Progenitor cell of endocrine pancreas (in vitro differentiated cells): ENCODE measurements at regions not wholly inside any gene's neighbourhood (a gene's known extent, or its start where the extent isn't known, plus 50 kb on each side); places are given as distances from the start of the nearest gene placed in this dataset.
"Not testable (repeated sequence)": the region's sequence is repeated elsewhere in the genome, so short reads cannot be mapped to it uniquely, and the experiment has no call there.

ENCODE experiments used
- DNase-seq: peaks from one replicate; pipeline ENCODE4 v3.0.0; 2021; ENCODE audit warnings: low spot score; ENCODE audit not compliant: unreplicated experiment
- H3K27ac Mint-ChIP-seq: 2 replicates; pipeline ENCODE4 v1.8.0; 2021; ENCODE audit warnings: mild to moderate bottlenecking, moderate library complexity, mixed read lengths
- H3K27me3 Mint-ChIP-seq: 2 replicates; pipeline ENCODE4 v1.8.0; 2021; ENCODE audit warnings: mixed read lengths
- H3K36me3 Mint-ChIP-seq: 2 replicates; pipeline ENCODE4 v1.8.0; 2022; ENCODE audit warnings: mixed read lengths; ENCODE audit not compliant: insufficient read depth
- H3K4me1 Mint-ChIP-seq: 2 replicates; pipeline ENCODE4 v1.8.0; 2021; ENCODE audit warnings: low read depth, mixed read lengths
- H3K4me3 Mint-ChIP-seq: 2 replicates; pipeline ENCODE4 v1.8.0; 2021; ENCODE audit warnings: low read depth, mild to moderate bottlenecking, moderate library complexity, mixed read lengths
- H3K9me3 Mint-ChIP-seq: 2 replicates; pipeline ENCODE4 v1.8.0; 2021; ENCODE audit warnings: low read depth, mixed read lengths
- CTCF ChIP-seq: fragments of 200-600 bp; sonication (generic); IDR thresholded peaks from one replicate; pipeline ENCODE4 v1.5.0; 2021; ENCODE audit warnings: antibody characterized with exemption, mild to moderate bottlenecking; ENCODE audit not compliant: unreplicated experiment

GRCh38 chr6:4725136-4725760, 51.0 kb upstream of the CDYL start:
- H3K9me3 Mint-ChIP-seq, H3K27me3 Mint-ChIP-seq, DNase-seq, H3K36me3 Mint-ChIP-seq, H3K4me3 Mint-ChIP-seq, H3K27ac Mint-ChIP-seq: not testable (repeated sequence)
- peaks cover 20% of the 10 kb centered on the region for H3K4me1 Mint-ChIP-seq

GRCh38 chr6:4724727-4725126, 51.5 kb upstream of the CDYL start:
- not testable (repeated sequence) for H3K9me3 Mint-ChIP-seq, H3K27ac Mint-ChIP-seq, DNase-seq, H3K27me3 Mint-ChIP-seq, H3K4me3 Mint-ChIP-seq, H3K36me3 Mint-ChIP-seq
- H3K4me1 Mint-ChIP-seq, result peaks cover 20% of the 10 kb centered on the region

- H3K9me3 Mint-ChIP-seq, result no peaks in the 10 kb centered on the region
- DNase-seq, result no peak
- H3K36me3 Mint-ChIP-seq, result no peaks in the 10 kb centered on the region
- peaks cover 12% of the 10 kb centered on the region for H3K4me1 Mint-ChIP-seq
- no peak overlapping the region for H3K27ac Mint-ChIP-seq
- no peak for TF ChIP-seq CTCF
- H3K27me3 Mint-ChIP-seq, result no peaks in the 10 kb centered on the region
- no peak overlapping the region for H3K4me3 Mint-ChIP-seq
Observed at GRCh38 chr6:4723383-4723782, 52.8 kb upstream of the CDYL start.

- not testable (repeated sequence) for H3K36me3 Mint-ChIP-seq, H3K27ac Mint-ChIP-seq, H3K27me3 Mint-ChIP-seq, DNase-seq, H3K4me1 Mint-ChIP-seq, H3K4me3 Mint-ChIP-seq, H3K9me3 Mint-ChIP-seq
Observed at GRCh38 chr6:4721368-4721767, 54.8 kb upstream of the CDYL start.

GRCh38 chr6:4719491-4719890, 56.7 kb upstream of the CDYL start:
- H3K4me1 Mint-ChIP-seq, result no peaks in the 10 kb centered on the region
- no peak overlapping the region for H3K4me3 Mint-ChIP-seq
- no peak for DNase-seq
- no peaks in the 10 kb centered on the region for H3K36me3 Mint-ChIP-seq
- no peak for TF ChIP-seq CTCF
- H3K27me3 Mint-ChIP-seq, result peaks cover 2% of the 10 kb centered on the region
- no peaks in the 10 kb centered on the region for H3K9me3 Mint-ChIP-seq
- no peak overlapping the region for H3K27ac Mint-ChIP-seq

GRCh38 chr6:4717856-4718255, 58.3 kb upstream of the CDYL start:
- no peaks in the 10 kb centered on the region for H3K9me3 Mint-ChIP-seq
- no peaks in the 10 kb centered on the region for H3K4me1 Mint-ChIP-seq
- H3K4me3 Mint-ChIP-seq, result no peak overlapping the region
- no peaks in the 10 kb centered on the region for H3K36me3 Mint-ChIP-seq
- no peak for TF ChIP-seq CTCF
- no peak for DNase-seq
- peaks cover 2% of the 10 kb centered on the region for H3K27me3 Mint-ChIP-seq
- H3K27ac Mint-ChIP-seq, result no peak overlapping the region

GRCh38 chr6:4717124-4717523, 59.1 kb upstream of the CDYL start:
- no peaks in the 10 kb centered on the region for H3K4me1 Mint-ChIP-seq
- no peaks in the 10 kb centered on the region for H3K36me3 Mint-ChIP-seq
- H3K27me3 Mint-ChIP-seq, result peaks cover 2% of the 10 kb centered on the region
- no peak overlapping the region for H3K27ac Mint-ChIP-seq
- no peaks in the 10 kb centered on the region for H3K9me3 Mint-ChIP-seq
- H3K4me3 Mint-ChIP-seq, result no peak overlapping the region
- no peak for TF ChIP-seq CTCF
- no peak for DNase-seq
